Hippocampal formation (tissue), 2 donors: ENCODE measurements at regions not wholly inside any gene's neighbourhood (a gene's known extent, or its start where the extent isn't known, plus 50 kb on each side); places are given as distances from the start of the nearest gene placed in this dataset.
"Not testable (repeated sequence)": the region's sequence is repeated elsewhere in the genome, so short reads cannot be mapped to it uniquely, and the experiment has no call there.

Experiments used
- DNase-seq, 2 donors: peaks; one replicate each; lab custom pipeline; 2025; lab: John Stamatoyannopoulos, UW

GRCh38 chr4:19510993-19511392 lies 740.7 kb upstream of the SLIT2 start:
- DNase-seq = no peak

- no peak for DNase-seq
These were observed 743.3 kb upstream of the SLIT2 start for GRCh38 chr4:19508442-19508841.

GRCh38 chr4:19497705-19498104 lies 754.0 kb upstream of the SLIT2 start:
- no peak for DNase-seq

- DNase-seq = no peak
These were observed 754.9 kb upstream of the SLIT2 start for GRCh38 chr4:19496756-19497155.

- DNase-seq = no peak
These were observed 756.7 kb upstream of the SLIT2 start for GRCh38 chr4:19494961-19495360.

- no peak for DNase-seq
These were observed 759.1 kb upstream of the SLIT2 start for GRCh38 chr4:19492606-19493005.

GRCh38 chr4:19486400-19486799 lies 765.3 kb upstream of the SLIT2 start:
- no peak for DNase-seq

GRCh38 chr4:19478791-19479190 lies 772.9 kb upstream of the SLIT2 start:
- no peak for DNase-seq

- DNase-seq = no peak
These were observed 778.1 kb upstream of the SLIT2 start for GRCh38 chr4:19473569-19473968.

- no peak for DNase-seq
These were observed 779.0 kb upstream of the SLIT2 start for GRCh38 chr4:19472666-19473065.

GRCh38 chr4:19470001-19470400 lies 781.7 kb upstream of the SLIT2 start:
- DNase-seq = not testable (repeated sequence)

GRCh38 chr4:19462117-19462516 lies 789.6 kb upstream of the SLIT2 start:
- DNase-seq = no peak

- no peak for DNase-seq
These were observed 795.7 kb upstream of the SLIT2 start for GRCh38 chr4:19455850-19456602.

GRCh38 chr4:19455196-19455595 lies 796.5 kb upstream of the SLIT2 start:
- DNase-seq = no peak

- DNase-seq = no peak
These were observed 813.5 kb upstream of the SLIT2 start for GRCh38 chr4:19438233-19438632.

GRCh38 chr4:19437008-19437407 lies 814.7 kb upstream of the SLIT2 start:
- DNase-seq = no peak

GRCh38 chr4:19429684-19430083 lies 822.0 kb upstream of the SLIT2 start:
- DNase-seq = no peak

- DNase-seq = no peak
These were observed 826.6 kb upstream of the SLIT2 start for GRCh38 chr4:19425146-19425545.

- DNase-seq = no peak
These were observed 834.4 kb upstream of the SLIT2 start for GRCh38 chr4:19417256-19417655.

GRCh38 chr4:19416146-19416545 lies 835.6 kb upstream of the SLIT2 start:
- DNase-seq = no peak

- no peak for DNase-seq
These were observed 843.2 kb upstream of the SLIT2 start for GRCh38 chr4:19408490-19408889.

- DNase-seq = no peak
These were observed 844.9 kb upstream of the SLIT2 start for GRCh38 chr4:19406789-19407188.

GRCh38 chr4:19403786-19404370 lies 847.8 kb upstream of the SLIT2 start:
- DNase-seq = no peak

GRCh38 chr4:19402581-19403065 lies 849.1 kb upstream of the SLIT2 start:
- no peak for DNase-seq
